KOPT-K1 (cell line): ENCODE measurements at regions not wholly inside any gene's neighbourhood (a gene's known extent, or its start where the extent isn't known, plus 50 kb on each side); places are given as distances from the start of the nearest gene placed in this dataset.

Source experiments
- H3K27ac ChIP-seq: fragments of 200-600 bp; sonication (generic); 2 replicates; pipeline ENCODE4 v1.5.1; 2016; ENCODE audit warnings: antibody characterized with exemption, mild to moderate bottlenecking, low read depth, low read length; ENCODE audit not compliant: poor library complexity, severe bottlenecking
- H3K36me3 ChIP-seq: fragments of 200-600 bp; sonication (generic); 2 replicates; pipeline ENCODE4 v1.5.1; 2017; ENCODE audit warnings: antibody characterized with exemption, mild to moderate bottlenecking, low read length, moderate library complexity; ENCODE audit not compliant: insufficient read depth
- H3K9me3 ChIP-seq: fragments of 200-600 bp; sonication (generic); 2 replicates; pipeline ENCODE4 v1.5.1; 2017; ENCODE audit warnings: antibody characterized with exemption, low read length, mild to moderate bottlenecking; ENCODE audit not compliant: insufficient read depth, poor library complexity, severe bottlenecking

- no peak overlapping the region for H3K27ac ChIP-seq
- no peaks in the 10 kb centered on the region for H3K36me3 ChIP-seq
- H3K9me3 ChIP-seq: no peaks in the 10 kb centered on the region
Observed at GRCh38 chr12:115255962-115256361, 572.0 kb upstream of the TBX3 start.

GRCh38 chr12:115255257-115255656 lies 571.3 kb upstream of the TBX3 start:
- H3K36me3 ChIP-seq: no peaks in the 10 kb centered on the region

GRCh38 chr12:115253049-115253448 lies 569.1 kb upstream of the TBX3 start:
- no peak overlapping the region for H3K27ac ChIP-seq

More at GRCh38 chr12:115255257-115255656, 571.3 kb upstream of the TBX3 start:
- Histone ChIP-seq H3K9me3 (no peaks in the 10 kb centered on the region), H3K27ac (no peak overlapping the region)

GRCh38 chr12:115251727-115252126 lies 567.8 kb upstream of the TBX3 start:
- H3K36me3 ChIP-seq: no peaks in the 10 kb centered on the region
- H3K9me3 ChIP-seq: no peaks in the 10 kb centered on the region
- H3K27ac ChIP-seq: no peak overlapping the region

More at GRCh38 chr12:115253049-115253448, 569.1 kb upstream of the TBX3 start:
- H3K9me3 ChIP-seq: no peaks in the 10 kb centered on the region
- no peaks in the 10 kb centered on the region for H3K36me3 ChIP-seq

GRCh38 chr12:115249671-115250278 lies 565.8 kb upstream of the TBX3 start:
- H3K27ac ChIP-seq: no peak overlapping the region

GRCh38 chr12:115245020-115245419 lies 561.0 kb upstream of the TBX3 start:
- no peak overlapping the region for H3K27ac ChIP-seq
- H3K9me3 ChIP-seq: no peaks in the 10 kb centered on the region
- no peaks in the 10 kb centered on the region for H3K36me3 ChIP-seq

More at GRCh38 chr12:115249671-115250278, 565.8 kb upstream of the TBX3 start:
- Histone ChIP-seq H3K9me3 (no peaks in the 10 kb centered on the region), H3K36me3 (no peaks in the 10 kb centered on the region)

GRCh38 chr12:115243933-115244628 lies 560.1 kb upstream of the TBX3 start:
- no peaks in the 10 kb centered on the region for H3K36me3 ChIP-seq
- no peaks in the 10 kb centered on the region for H3K9me3 ChIP-seq

GRCh38 chr12:115240251-115240650 lies 556.3 kb upstream of the TBX3 start:
- Histone ChIP-seq H3K27ac (no peak overlapping the region), H3K36me3 (no peaks in the 10 kb centered on the region), H3K9me3 (no peaks in the 10 kb centered on the region)

More at GRCh38 chr12:115243933-115244628, 560.1 kb upstream of the TBX3 start:
- H3K27ac ChIP-seq: no peak overlapping the region

GRCh38 chr12:115235880-115236279 lies 551.9 kb upstream of the TBX3 start:
- H3K27ac ChIP-seq: no peak overlapping the region
- no peaks in the 10 kb centered on the region for H3K9me3 ChIP-seq
- no peaks in the 10 kb centered on the region for H3K36me3 ChIP-seq

- Histone ChIP-seq H3K36me3 (no peaks in the 10 kb centered on the region), H3K9me3 (no peaks in the 10 kb centered on the region), H3K27ac (no peak overlapping the region)
Observed at GRCh38 chr12:115233891-115234543, 550.0 kb upstream of the TBX3 start.

- no peak overlapping the region for H3K27ac ChIP-seq
- H3K9me3 ChIP-seq: no peaks in the 10 kb centered on the region
- no peaks in the 10 kb centered on the region for H3K36me3 ChIP-seq
Observed at GRCh38 chr12:115232455-115233156, 548.6 kb upstream of the TBX3 start.

GRCh38 chr12:115230606-115231005 lies 546.6 kb upstream of the TBX3 start:
- Histone ChIP-seq H3K36me3 (no peaks in the 10 kb centered on the region), H3K27ac (no peak overlapping the region), H3K9me3 (no peaks in the 10 kb centered on the region)

GRCh38 chr12:115229517-115229916 lies 545.5 kb upstream of the TBX3 start:
- H3K27ac ChIP-seq: no peak overlapping the region
- H3K36me3 ChIP-seq: no peaks in the 10 kb centered on the region
- H3K9me3 ChIP-seq: no peaks in the 10 kb centered on the region

GRCh38 chr12:115228434-115228833 lies 544.5 kb upstream of the TBX3 start:
- no peaks in the 10 kb centered on the region for H3K36me3 ChIP-seq
- H3K9me3 ChIP-seq: no peaks in the 10 kb centered on the region
- no peak overlapping the region for H3K27ac ChIP-seq

- Histone ChIP-seq H3K36me3 (no peaks in the 10 kb centered on the region), H3K27ac (no peak overlapping the region), H3K9me3 (no peaks in the 10 kb centered on the region)
Observed at GRCh38 chr12:115227137-115227615, 543.2 kb upstream of the TBX3 start.
